GM23248 (cell line): ENCODE measurements at regions not wholly inside any gene's neighbourhood (a gene's known extent, or its start where the extent isn't known, plus 50 kb on each side); places are given as distances from the start of the nearest gene placed in this dataset.

ENCODE experiments used
- DNase-seq: peaks from one replicate; pipeline ENCODE4 v3.0.0-alpha.2; 2015
- H2AFZ ChIP-seq: fragments of 200-600 bp; sonication (generic); 2 replicates; pipeline ENCODE4 v1.6.1; 2016; ENCODE audit warnings: antibody characterized with exemption
- H3F3A ChIP-seq: fragments of 200-600 bp; sonication (generic); 2 replicates; pipeline ENCODE4 v1.6.1; 2016; ENCODE audit warnings: mild to moderate bottlenecking, antibody characterized with exemption, mixed run types; ENCODE audit not compliant: insufficient read depth
- H3K27ac ChIP-seq: fragments of 200-600 bp; sonication (generic); 2 replicates; pipeline ENCODE4 v1.5.1; 2016; ENCODE audit warnings: mild to moderate bottlenecking
- H3K27me3 ChIP-seq: fragments of 200-600 bp; sonication (generic); replicated peaks from 2 replicates; pipeline ENCODE4 v1.6.1; 2016; ENCODE audit warnings: mild to moderate bottlenecking; ENCODE audit not compliant: insufficient read depth
- H3K36me3 ChIP-seq: fragments of 200-600 bp; sonication (generic); 2 replicates; pipeline ENCODE4 v1.6.1; 2016; ENCODE audit warnings: low read depth, mild to moderate bottlenecking
- H3K4me1 ChIP-seq: fragments of 200-600 bp; sonication (generic); 2 replicates; pipeline ENCODE4 v1.6.1; 2016; ENCODE audit warnings: mild to moderate bottlenecking; ENCODE audit not compliant: insufficient read depth
- H3K4me2 ChIP-seq: fragments of 200-600 bp; sonication (generic); one replicate; pipeline ENCODE4 v1.6.1; 2016; ENCODE audit warnings: mild to moderate bottlenecking; ENCODE audit not compliant: unreplicated experiment
- H3K4me3 ChIP-seq: fragments of 200-600 bp; sonication (generic); 2 replicates; pipeline ENCODE4 v1.5.1; 2016; ENCODE audit warnings: mild to moderate bottlenecking
- H3K79me2 ChIP-seq: fragments of 200-600 bp; sonication (generic); 2 replicates; pipeline ENCODE4 v1.6.1; 2016; ENCODE audit warnings: mild to moderate bottlenecking; ENCODE audit not compliant: insufficient read depth
- H3K9ac ChIP-seq: fragments of 200-600 bp; sonication (generic); 2 replicates; pipeline ENCODE4 v1.6.1; 2016; ENCODE audit warnings: mild to moderate bottlenecking
- H3K9me2 ChIP-seq: fragments of 200-600 bp; sonication (generic); 2 replicates; pipeline ENCODE4 v1.6.1; 2016; ENCODE audit warnings: mixed run types, mild to moderate bottlenecking, moderate library complexity; ENCODE audit not compliant: insufficient read depth
- H3K9me3 ChIP-seq: fragments of 200-600 bp; sonication (generic); one replicate; pipeline ENCODE4 v1.6.1; 2017; ENCODE audit warnings: low read depth
- H4K20me1 ChIP-seq: fragments of 200-600 bp; sonication (generic); 2 replicates; pipeline ENCODE4 v1.6.0; 2016; ENCODE audit not compliant: insufficient read depth
- EZH2 ChIP-seq: fragments of 200-600 bp; sonication (generic); IDR thresholded peaks from 2 replicates; pipeline ENCODE4 v1.6.1; 2018; ENCODE audit warnings: antibody characterized with exemption, mild to moderate bottlenecking; ENCODE audit not compliant: insufficient read depth, poor library complexity, severe bottlenecking
- EZH2phosphoT487 ChIP-seq: fragments of 200-600 bp; sonication (generic); IDR thresholded peaks from 2 replicates; pipeline ENCODE4 v1.6.1; 2018; ENCODE audit warnings: antibody characterized with exemption, moderate library complexity, mild to moderate bottlenecking, low read depth; ENCODE audit not compliant: insufficient read depth
- WGBS, 2 experiments: methylation state at CpG; one replicate each; pipeline ENCODE4 v1.1.6; 2015 to 2017; ENCODE audit warnings: low lambda C conversion rate in 2 of 2, low coverage in 1 of 2; ENCODE audit errors: missing lambda C conversion rate in 2 of 2; 5-methylcytosine and 5-hydroxymethylcytosine counted together
- in situ Hi-C: fragments of 300-500 bp; cut with MboI; formaldehyde crosslinking; loops from 2 replicates; pipeline ENCODE4 v1.15.0; 2020

DNA sequence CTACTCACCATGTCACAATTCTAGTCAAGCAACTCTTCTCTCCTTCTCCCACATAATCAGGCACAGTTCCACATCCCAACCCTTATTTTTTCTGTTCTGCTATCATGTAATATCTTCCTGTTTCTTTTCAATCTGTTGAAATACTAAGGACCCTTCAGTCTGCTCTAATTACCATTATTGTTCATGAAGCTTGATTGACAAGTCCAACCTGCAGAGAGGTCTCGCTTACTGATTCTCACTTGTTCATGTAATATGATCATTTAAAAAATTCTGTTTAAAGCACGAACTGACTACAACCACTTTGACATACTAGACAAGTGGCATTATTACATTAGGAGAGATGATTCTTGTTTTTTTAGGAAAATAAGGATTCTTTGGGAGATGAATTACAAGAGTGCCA, 108.6 kb upstream of the MAD2L1 start:
- Histone ChIP-seq H4K20me1 (no peaks in the 10 kb centered on the region), H3K4me1 (no peaks in the 10 kb centered on the region), H3F3A (no peaks in the 10 kb centered on the region), H3K9ac (no peak overlapping the region), H3K4me3 (no peak overlapping the region), H3K36me3 (no peaks in the 10 kb centered on the region), H3K4me2 (no peak overlapping the region), H3K9me3 (no peaks in the 10 kb centered on the region), H3K27ac (no peak overlapping the region), H3K9me2 (no peaks in the 10 kb centered on the region), H3K79me2 (no peaks in the 10 kb centered on the region), H2AFZ (no peak overlapping the region), H3K27me3 (no peaks in the 10 kb centered on the region)
- TF ChIP-seq EZH2phosphoT487 (no peak), EZH2 (no peak)
- in situ Hi-C loops, result no loop called here
- DNase-seq, result no peak
- 22 to 29% methylated on average over 2 of the region's 2 CpGs for WGBS, 2 experiments

DNA sequence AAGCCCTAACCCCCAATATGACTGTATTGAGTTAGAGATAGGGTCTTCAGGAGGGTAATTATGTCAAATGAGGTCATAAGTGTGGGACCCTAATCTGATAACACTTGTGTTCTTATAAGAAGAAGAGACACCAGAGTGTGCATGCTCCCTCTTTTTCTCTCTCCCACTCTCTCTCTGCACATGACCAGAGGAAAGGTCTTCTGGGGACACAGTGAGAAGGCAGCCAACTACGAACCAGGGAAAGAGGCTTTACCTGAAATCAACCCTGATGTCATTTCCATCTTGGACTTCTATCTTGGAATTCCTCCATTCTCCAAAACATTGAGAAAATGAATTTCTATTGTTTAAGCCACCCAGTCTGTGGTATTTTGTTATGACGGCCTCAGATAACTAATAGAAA, 97.2 kb upstream of the MAD2L1 start:
- H3K4me2 ChIP-seq, result no peak overlapping the region
- H3K27me3 ChIP-seq, result no peaks in the 10 kb centered on the region
- no peaks in the 10 kb centered on the region for H3K9me3 ChIP-seq
- no peak overlapping the region for H2AFZ ChIP-seq
- H3K79me2 ChIP-seq, result no peaks in the 10 kb centered on the region
- no peaks in the 10 kb centered on the region for H4K20me1 ChIP-seq
- H3K9ac ChIP-seq, result no peak overlapping the region
- H3K4me3 ChIP-seq, result no peak overlapping the region
- H3K36me3 ChIP-seq, result no peaks in the 10 kb centered on the region
- TF ChIP-seq EZH2phosphoT487 (no peak), EZH2 (no peak)
- 20 to 42% methylated on average over 2 of the region's 2 CpGs for WGBS, 2 experiments
- no peak overlapping the region for H3K27ac ChIP-seq
- DNase-seq, result no peak
- H3F3A ChIP-seq, result no peaks in the 10 kb centered on the region
- no peaks in the 10 kb centered on the region for H3K9me2 ChIP-seq
- in situ Hi-C loops, result loop anchor here (10.0 kb wide), 1 partner anchor 941 kb away; no protein-coding TSS in a partner anchor
- no peaks in the 10 kb centered on the region for H3K4me1 ChIP-seq

DNA sequence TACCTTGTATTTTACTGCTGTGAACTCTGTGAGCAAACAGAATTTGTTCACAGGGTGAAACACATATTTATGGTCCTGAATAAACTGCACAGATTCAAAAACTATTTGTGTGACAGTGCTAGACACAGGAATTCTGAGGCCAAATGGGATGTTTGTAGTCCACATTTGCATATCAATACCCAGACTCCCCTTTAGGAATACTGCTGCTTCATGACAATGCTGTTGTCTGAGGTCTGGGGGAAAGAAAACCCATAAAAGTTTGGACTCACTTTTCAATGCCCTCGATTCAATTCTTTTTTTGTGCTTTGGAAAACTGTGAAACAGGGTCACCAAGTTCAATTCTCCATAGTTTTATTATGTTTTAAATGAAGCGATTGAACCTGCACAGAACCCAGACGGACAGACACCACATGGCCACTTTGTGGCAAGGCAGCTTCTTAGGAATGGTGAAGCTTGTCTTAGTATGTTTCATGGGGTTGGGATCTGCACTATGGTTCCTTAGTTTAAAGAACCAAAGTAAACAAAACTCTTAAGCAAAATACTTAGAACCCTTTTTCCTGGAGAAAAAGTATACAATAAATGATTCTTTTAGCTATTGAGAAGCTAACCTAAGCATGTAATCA, 92.3 kb upstream of the MAD2L1 start:
- no peaks in the 10 kb centered on the region for H4K20me1 ChIP-seq
- H3K27me3 ChIP-seq, result no peaks in the 10 kb centered on the region
- H3K4me3 ChIP-seq, result no peak overlapping the region
- H3F3A ChIP-seq, result no peaks in the 10 kb centered on the region
- H3K4me1 ChIP-seq, result no peaks in the 10 kb centered on the region
- no peak overlapping the region for H2AFZ ChIP-seq
- no peaks in the 10 kb centered on the region for H3K9me3 ChIP-seq
- H3K9ac ChIP-seq, result no peak overlapping the region
- in situ Hi-C loops, result loop anchor here (10.0 kb wide), 1 partner anchor 926 kb away; no protein-coding TSS in a partner anchor
- no peaks in the 10 kb centered on the region for H3K36me3 ChIP-seq
- no peak for DNase-seq
- H3K9me2 ChIP-seq, result no peaks in the 10 kb centered on the region
- no peak overlapping the region for H3K27ac ChIP-seq
- WGBS, 2 experiments, result 78 to 81% methylated on average over 3 of the region's 3 CpGs
- no peak overlapping the region for H3K4me2 ChIP-seq
- no peaks in the 10 kb centered on the region for H3K79me2 ChIP-seq
- TF ChIP-seq EZH2, result no peak
- no peak for TF ChIP-seq EZH2phosphoT487

DNA sequence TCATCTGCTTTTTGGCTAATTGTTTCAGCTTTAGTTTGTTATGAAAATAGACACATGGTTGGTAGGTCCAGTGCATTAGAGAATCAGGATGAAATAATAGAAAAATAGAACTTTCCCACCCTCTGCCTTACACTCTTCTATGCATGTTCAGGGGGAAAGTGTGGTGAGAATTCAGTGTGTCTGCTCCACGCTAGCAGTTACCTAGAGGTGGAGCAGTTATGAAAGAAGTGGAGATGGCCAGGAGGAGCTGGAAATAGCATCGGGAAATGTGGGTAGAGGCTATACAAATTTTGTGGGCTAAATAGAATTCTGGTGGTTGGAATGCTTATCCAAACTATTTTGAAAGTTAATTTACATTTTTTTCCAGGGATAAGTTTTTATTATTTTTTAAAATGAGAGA, 91.4 kb upstream of the MAD2L1 start:
- H3K27me3 ChIP-seq, result no peaks in the 10 kb centered on the region
- H3K27ac ChIP-seq, result no peak overlapping the region
- TF ChIP-seq EZH2 (no peak), EZH2phosphoT487 (no peak)
- 89 to 91% methylated on average over 2 of the region's 2 CpGs for WGBS, 2 experiments
- in situ Hi-C loops, result loop anchor here (10.0 kb wide), 1 partner anchor 927 kb away; no protein-coding TSS in a partner anchor
- DNase-seq, result no peak
- no peak overlapping the region for H3K4me3 ChIP-seq
- no peaks in the 10 kb centered on the region for H3K9me3 ChIP-seq
- H3K4me2 ChIP-seq, result no peak overlapping the region
- H3K36me3 ChIP-seq, result no peaks in the 10 kb centered on the region
- H3K79me2 ChIP-seq, result no peaks in the 10 kb centered on the region
- no peak overlapping the region for H3K9ac ChIP-seq
- H3F3A ChIP-seq, result no peaks in the 10 kb centered on the region
- H3K4me1 ChIP-seq, result no peaks in the 10 kb centered on the region
- no peaks in the 10 kb centered on the region for H4K20me1 ChIP-seq
- H2AFZ ChIP-seq, result no peak overlapping the region
- H3K9me2 ChIP-seq, result no peaks in the 10 kb centered on the region
